Epithelial cell of proximal tubule (primary cell): ENCODE measurements at regions not wholly inside any gene's neighbourhood (a gene's known extent, or its start where the extent isn't known, plus 50 kb on each side); places are given as distances from the start of the nearest gene placed in this dataset.
"Not testable (repeated sequence)": the region's sequence is repeated elsewhere in the genome, so short reads cannot be mapped to it uniquely, and the experiment has no call there.

ENCODE experiments used
- DNase-seq: peaks from one replicate; pipeline ENCODE4 v3.0.0-alpha.2; 2011; ENCODE audit warnings: low read depth
- H3K4me3 ChIP-seq: 2 replicates; pipeline ENCODE4 v1.5.1; 2011; ENCODE audit warnings: low read depth, mild to moderate bottlenecking, low read length
- CTCF ChIP-seq: conservative IDR thresholded peaks from 2 replicates; pipeline ENCODE4 v1.5.1; 2012; ENCODE audit warnings: low read depth, mild to moderate bottlenecking, low read length

GRCh38 chr5:12162863-12163262, 258.6 kb upstream of the CTNND2 start:
- DNase-seq, result no peak
- H3K4me3 ChIP-seq, result no peak overlapping the region
- TF ChIP-seq CTCF, result no peak

GRCh38 chr5:12147513-12147912, 243.3 kb upstream of the CTNND2 start:
- H3K4me3 ChIP-seq, result no peak overlapping the region
- no peak for DNase-seq
- TF ChIP-seq CTCF, result no peak

- no peak for DNase-seq
- TF ChIP-seq CTCF, result no peak
- H3K4me3 ChIP-seq, result no peak overlapping the region
Observed at GRCh38 chr5:12141496-12141895, 237.2 kb upstream of the CTNND2 start.

- no peak for DNase-seq
- TF ChIP-seq CTCF, result no peak
- no peak overlapping the region for H3K4me3 ChIP-seq
Observed at GRCh38 chr5:12133520-12133919, 229.3 kb upstream of the CTNND2 start.

GRCh38 chr5:12131020-12131419, 226.8 kb upstream of the CTNND2 start:
- not testable (repeated sequence) for DNase-seq, H3K4me3 ChIP-seq

- no peak for TF ChIP-seq CTCF
- no peak overlapping the region for H3K4me3 ChIP-seq
- DNase-seq, result no peak
Observed at GRCh38 chr5:12125895-12126294, 221.6 kb upstream of the CTNND2 start.

GRCh38 chr5:12119657-12120056, 215.4 kb upstream of the CTNND2 start:
- DNase-seq, result no peak
- no peak for TF ChIP-seq CTCF
- no peak overlapping the region for H3K4me3 ChIP-seq

GRCh38 chr5:12114075-12114474, 209.8 kb upstream of the CTNND2 start:
- DNase-seq, result no peak
- H3K4me3 ChIP-seq, result no peak overlapping the region
- no peak for TF ChIP-seq CTCF
